ENCODE measurements at regions not wholly inside any gene's neighbourhood (a gene's known extent, or its start where the extent isn't known, plus 50 kb on each side); places are given as distances from the start of the nearest gene placed in this dataset.
A peak's percentile ranks its signal among the peaks of the same experiment; 100 is the strongest.

DNA sequence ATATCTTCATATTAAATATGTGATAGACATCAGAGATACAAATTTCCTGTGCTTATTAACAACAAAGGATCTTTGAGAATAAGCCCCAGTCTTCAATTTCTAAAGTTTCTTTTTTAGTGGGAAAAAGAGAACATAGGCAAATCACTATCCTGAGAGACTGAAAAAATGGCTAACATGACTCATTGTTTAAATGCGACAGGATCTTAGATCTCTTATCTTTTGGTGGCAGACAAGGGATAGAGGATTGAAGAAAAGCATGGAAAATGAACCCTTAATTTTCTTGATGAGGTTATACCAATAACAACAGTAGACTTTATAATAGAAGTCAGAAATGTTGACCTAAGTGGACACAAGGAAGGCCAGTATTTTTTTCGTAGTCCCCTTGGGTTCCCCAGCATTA lies 178.6 kb upstream of the MAP3K7 start:
- no peak for ATAC-seq
- H3K4me3 Mint-ChIP-seq, result no peak overlapping the region
- H3K27me3 Mint-ChIP-seq, result no peaks in the 10 kb centered on the region
- H3K9me3 Mint-ChIP-seq, result no peaks in the 10 kb centered on the region
- DNase-seq, result no peak
- no peak overlapping the region for H3K27ac Mint-ChIP-seq
- H3K4me1 Mint-ChIP-seq, result no peaks in the 10 kb centered on the region

DNA sequence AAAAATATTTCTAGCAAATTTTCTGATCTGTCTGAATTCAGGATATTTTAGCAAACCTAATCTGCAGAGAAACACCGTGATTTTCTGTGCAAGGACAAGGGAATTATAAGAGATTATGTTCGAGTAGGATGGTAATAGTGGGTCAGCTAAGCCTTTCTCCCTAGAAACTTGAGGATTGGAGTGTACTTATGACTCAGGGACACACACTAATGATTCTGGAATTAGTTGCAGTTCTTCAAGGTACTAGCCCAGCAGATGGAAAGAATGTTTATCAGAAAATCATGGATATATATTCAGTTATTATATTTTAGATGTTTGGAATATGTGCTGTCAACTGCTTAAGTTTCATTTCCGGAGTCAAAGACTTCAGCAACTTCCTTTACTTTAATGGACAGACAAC lies 177.1 kb upstream of the MAP3K7 start:
- no peaks in the 10 kb centered on the region for H3K9me3 Mint-ChIP-seq

DNA sequence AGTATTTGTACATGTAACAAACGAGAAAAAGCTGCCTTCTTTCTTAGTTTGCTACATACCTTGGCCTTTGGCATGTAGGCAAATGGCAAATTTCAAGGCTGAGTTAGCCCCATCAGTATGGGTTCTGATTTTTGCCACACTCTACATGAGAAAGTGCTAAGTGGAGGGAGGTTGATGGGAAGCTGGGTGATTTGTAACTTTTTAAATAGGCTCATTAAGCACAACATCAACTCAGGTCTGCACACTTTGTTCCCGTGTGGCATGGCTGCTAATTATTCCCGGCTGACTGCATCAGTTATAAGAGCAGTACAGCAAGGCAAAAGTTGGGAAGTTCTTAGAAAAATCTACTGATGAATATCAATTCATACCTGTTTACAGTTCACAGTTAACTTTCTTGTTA lies 172.8 kb upstream of the MAP3K7 start:
- DNase-seq (no peak), ATAC-seq (no peak)
- Mint-ChIP-seq H3K27ac (no peak overlapping the region), H3K27me3 (peaks cover 7% of the 10 kb centered on the region), H3K9me3 (no peaks in the 10 kb centered on the region), H3K4me1 (no peaks in the 10 kb centered on the region), H3K4me3 (no peak overlapping the region)

More for the DNA sequence above, 177.1 kb upstream of the MAP3K7 start:
- Mint-ChIP-seq H3K27ac (no peak overlapping the region), H3K4me1 (no peaks in the 10 kb centered on the region), H3K4me3 (no peak overlapping the region), H3K27me3 (no peaks in the 10 kb centered on the region)
- no peak for ATAC-seq
- no peak for DNase-seq

DNA sequence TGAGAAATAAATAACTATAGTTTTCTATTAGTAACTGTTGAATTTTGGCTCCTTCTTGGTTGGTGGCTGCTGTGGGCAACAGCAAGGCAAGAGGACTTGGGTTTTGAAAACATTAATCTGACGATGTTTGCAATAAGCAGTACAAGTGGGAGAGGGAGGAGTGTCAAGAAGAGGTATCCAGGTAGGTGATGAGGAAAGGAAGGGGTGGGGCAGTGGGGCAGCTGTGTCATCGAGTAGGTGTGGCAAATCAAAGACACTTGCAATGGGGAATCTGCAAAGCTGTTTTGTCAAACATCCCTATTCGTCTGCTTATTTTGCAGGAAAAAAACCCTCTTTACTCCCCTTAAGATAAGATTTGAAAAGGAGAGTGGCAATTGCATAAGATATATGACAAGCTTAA lies 171.9 kb upstream of the MAP3K7 start:
- Mint-ChIP-seq H3K4me1 (no peaks in the 10 kb centered on the region), H3K27ac (no peak overlapping the region), H3K4me3 (no peak overlapping the region), H3K9me3 (no peaks in the 10 kb centered on the region), H3K27me3 (peaks cover 7% of the 10 kb centered on the region)
- ATAC-seq (no peak), DNase-seq (no peak)

DNA sequence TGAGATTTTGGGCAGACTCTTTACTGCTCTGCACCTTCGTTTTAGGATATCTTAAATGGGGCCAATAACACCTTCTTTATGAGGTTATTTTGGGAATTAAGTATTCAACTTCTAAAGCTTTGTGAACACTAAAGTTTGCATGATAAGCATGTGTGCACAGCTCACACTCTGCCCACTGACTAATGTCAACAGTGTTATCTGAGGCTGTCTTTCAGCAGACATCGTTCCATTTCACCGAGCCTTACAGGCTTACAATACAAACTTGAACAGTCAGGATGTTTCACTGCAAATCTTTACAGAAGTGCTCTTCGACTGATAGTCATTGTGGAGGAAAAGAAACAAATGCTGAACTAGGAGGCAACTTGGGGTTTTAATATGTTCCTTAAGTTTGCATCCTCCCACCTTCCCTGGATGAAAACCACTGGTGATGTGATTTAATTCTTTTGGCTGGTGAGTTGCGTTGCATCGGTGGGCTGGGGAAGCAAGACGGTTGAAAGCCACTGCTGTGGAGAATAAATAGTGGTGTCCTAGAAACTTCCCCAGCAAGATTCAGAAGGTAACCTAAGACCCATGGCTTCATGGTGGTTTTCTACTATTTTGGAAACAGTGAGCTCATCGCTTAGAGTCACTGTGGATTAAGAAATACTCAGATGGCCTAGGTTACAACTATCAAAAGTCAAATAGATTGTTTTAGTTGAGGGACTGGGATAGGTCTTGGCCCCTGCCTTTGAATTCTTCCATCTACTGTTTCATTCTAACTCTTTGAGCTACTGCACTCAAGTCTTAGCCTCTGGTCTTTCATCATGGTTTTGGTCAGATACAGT lies 167.2 kb upstream of the MAP3K7 start:
- no peak for ATAC-seq
- Mint-ChIP-seq H3K27ac (no peak overlapping the region), H3K4me3 (no peak overlapping the region), H3K4me1 (no peaks in the 10 kb centered on the region), H3K27me3 (peaks cover 20% of the 10 kb centered on the region), H3K9me3 (no peaks in the 10 kb centered on the region)
- no peak for DNase-seq

DNA sequence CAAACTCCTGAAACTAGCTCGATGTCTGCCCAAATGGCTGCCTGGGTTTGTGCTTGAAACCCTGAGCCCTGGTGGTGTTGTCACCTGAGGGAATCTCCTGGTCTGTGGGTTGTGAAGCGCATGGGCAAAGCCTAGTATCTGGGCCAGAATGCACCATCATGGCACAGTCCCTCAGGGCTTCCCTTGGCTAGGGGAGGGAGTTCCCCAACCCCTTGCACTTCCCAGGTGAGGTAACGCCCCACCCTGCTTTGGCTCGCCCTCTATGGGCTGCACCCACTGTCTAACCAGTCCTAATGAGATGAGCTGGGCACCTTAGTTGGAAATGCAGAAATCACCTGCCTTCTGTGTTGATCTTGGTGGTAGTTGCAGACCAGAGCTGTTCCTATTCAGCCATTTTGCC lies 152.9 kb upstream of the MAP3K7 start:
- no peak for ATAC-seq
- Mint-ChIP-seq H3K4me1 (no peaks in the 10 kb centered on the region), H3K27me3 (peaks cover 5% of the 10 kb centered on the region), H3K27ac (no peak overlapping the region), H3K4me3 (no peak overlapping the region), H3K9me3 (peaks cover under 1 to 6% of the 10 kb centered on the region in 2 donors)
- DNase-seq, result no peak

DNA sequence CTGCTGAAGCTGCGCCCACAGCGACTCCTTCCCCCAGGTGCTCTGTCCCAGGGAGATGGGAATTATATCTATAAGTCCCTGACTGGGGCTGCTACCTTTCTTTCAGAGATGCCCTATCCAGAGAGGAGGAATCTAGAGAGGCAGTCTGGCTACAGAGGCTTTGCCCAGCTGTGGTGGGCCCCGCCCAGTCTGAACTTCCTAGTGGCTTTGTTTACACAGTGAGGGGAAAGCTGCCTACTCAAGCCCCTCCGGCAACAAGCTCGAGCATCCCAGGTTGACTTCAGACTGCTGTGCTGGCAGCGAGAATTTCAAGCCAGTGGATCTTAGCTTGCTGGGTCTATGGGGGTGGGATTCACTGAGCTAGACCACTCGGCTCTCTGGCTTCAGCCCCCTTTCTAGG lies 152.5 kb upstream of the MAP3K7 start:
- H3K27me3 Mint-ChIP-seq, result peaks cover 5% of the 10 kb centered on the region
- ATAC-seq (no peak), DNase-seq (no peak)
- no peaks in the 10 kb centered on the region for H3K4me1 Mint-ChIP-seq
- peaks cover 5 to 10% of the 10 kb centered on the region in 2 donors for H3K9me3 Mint-ChIP-seq
- H3K27ac Mint-ChIP-seq, result no peak overlapping the region
- H3K4me3 Mint-ChIP-seq, result no peak overlapping the region

DNA sequence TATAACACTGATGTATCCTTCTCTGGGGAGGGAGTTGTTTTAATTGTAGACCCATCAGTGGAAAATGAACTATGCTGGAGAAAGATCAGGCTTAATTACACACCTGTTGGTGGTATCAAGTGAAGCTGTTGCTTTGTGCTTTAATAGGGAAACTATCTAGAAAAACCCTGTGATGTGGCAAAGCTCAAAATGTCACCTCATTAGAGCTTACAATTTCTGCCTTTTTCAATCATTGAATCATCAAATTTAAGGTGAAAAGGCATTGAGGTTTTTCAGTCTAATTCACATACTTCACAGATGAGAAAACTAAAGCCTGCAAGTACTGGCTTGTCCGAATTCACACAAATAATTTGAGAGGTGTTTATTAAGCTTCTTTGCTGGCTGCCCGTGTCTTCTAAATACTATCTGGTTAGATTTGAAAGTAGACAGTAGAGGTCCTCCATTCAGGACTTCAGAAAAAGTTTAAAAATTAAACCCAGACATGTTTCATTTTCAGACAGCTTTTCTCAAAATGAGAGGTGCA lies 143.3 kb upstream of the MAP3K7 start:
- Mint-ChIP-seq H3K27ac (no peak overlapping the region), H3K27me3 (no peaks in the 10 kb centered on the region), H3K4me1 (no peaks in the 10 kb centered on the region), H3K9me3 (peaks cover 6 to 10% of the 10 kb centered on the region in 2 donors), H3K4me3 (no peak overlapping the region)
- DNase-seq, result no peak
- no peak for ATAC-seq

DNA sequence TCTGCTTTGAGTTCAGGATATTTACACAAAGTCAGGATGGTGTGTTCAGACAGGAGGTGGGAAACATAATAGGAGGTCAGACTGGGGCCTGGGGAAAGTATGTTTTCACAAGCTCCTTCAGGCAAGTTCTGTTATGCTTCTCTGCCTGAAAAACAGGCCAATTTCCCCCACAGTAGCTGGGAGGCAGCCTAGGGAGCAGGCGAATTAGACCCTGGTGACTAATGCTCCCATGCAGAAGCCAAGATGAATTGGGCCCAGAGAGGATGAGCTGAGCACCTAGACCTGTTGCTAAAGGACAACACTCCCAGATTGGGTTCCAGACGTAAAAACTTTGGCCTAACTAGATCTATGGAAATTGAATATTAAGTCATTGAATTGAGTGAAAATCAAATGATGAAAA lies 142.2 kb upstream of the MAP3K7 start:
- Mint-ChIP-seq H3K27ac (no peak overlapping the region), H3K4me3 (no peak overlapping the region), H3K4me1 (no peaks in the 10 kb centered on the region), H3K27me3 (no peaks in the 10 kb centered on the region), H3K9me3 (peaks cover 0 to 2% of the 10 kb centered on the region in 2 donors)
- ATAC-seq (no peak), DNase-seq (no peak)

DNA sequence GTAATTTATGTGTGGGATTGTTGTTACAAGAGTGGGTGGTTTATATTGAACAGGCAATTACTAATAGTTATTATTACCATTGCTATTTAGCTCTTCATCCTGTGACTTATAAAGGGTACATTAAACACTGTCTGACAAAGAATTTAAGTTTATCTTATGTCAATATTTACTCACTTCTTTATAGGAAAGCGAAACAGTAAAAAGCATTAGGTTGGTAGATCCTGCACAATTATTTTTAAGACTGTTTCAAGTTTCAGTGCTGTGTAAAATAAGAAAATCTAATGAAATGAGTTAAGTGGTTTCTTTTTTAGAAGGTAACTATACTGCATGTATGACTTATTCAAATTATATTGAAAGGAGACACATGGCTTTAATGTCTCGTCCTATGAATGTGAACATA lies 135.8 kb upstream of the MAP3K7 start:
- ATAC-seq (no peak), DNase-seq (no peak)
- Mint-ChIP-seq H3K27ac (peak overlapping the region in 1 of 2 donors; percentile 39), H3K4me1 (no peaks in the 10 kb centered on the region), H3K9me3 (no peaks in the 10 kb centered on the region), H3K4me3 (no peak overlapping the region), H3K27me3 (peaks cover 14% of the 10 kb centered on the region)

DNA sequence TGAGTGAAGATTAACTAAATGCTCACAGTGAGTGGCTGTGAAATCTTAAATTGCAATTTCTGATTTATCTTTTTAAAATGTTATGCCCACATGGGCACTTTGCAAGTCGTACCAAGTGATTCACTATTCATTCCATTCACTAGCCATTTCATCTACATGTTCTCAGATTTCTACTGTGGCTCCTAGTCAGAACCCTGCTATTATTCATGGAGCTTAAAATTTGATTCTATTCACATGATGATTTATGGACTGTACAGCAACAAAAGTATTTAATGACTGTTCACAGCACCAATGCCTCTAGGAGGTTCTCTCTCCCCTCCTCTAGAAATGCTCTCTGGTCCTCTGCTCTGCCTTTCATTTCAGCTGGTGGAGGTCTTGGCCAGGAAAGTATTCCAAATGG lies 133.5 kb upstream of the MAP3K7 start:
- H3K27me3 Mint-ChIP-seq, result peaks cover 27% of the 10 kb centered on the region
- H3K9me3 Mint-ChIP-seq, result no peaks in the 10 kb centered on the region
- H3K27ac Mint-ChIP-seq, result no peak overlapping the region
- DNase-seq (no peak), ATAC-seq (no peak)
- H3K4me3 Mint-ChIP-seq, result no peak overlapping the region
- H3K4me1 Mint-ChIP-seq, result no peaks in the 10 kb centered on the region

DNA sequence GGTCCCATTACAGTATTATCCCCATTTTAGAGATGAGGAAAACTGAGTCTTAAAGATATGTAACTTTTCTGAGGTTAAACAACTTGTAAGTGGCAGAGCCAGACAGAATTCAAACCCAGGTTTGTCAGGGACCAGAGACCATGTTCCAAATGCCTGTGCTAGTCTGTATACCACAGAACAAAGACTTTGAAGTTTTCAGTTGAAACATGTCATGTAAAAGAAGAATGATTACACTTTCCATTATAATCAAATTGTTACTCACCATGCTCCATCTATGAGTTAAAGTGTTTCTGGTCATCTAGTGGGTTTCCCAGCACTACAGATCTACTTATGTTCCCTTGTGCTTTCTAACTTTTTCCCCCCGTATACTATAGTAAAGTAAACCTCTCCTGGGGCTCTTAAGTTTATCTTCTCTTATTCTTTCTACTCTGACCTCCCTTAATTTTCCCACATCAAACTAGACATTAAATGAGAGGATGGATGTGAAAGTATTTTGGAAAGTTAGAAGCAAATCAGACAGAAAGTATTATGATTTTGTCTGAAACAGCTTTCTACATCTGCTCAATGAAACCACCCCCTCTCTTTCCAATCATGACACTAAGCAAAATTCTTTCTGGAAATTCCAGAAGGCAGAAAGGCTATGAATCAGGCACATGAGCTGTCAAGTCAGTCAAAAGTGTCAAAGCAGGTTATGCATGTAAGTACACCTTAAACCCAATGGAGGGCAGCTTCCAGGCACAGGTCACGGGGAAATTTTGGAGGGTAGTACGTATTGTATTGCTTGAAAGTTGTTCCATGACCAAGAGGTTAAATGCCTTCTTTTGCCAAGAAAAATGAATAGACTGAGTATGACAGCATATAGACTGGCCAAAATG lies 132.7 kb upstream of the MAP3K7 start:
- Mint-ChIP-seq H3K4me1 (no peaks in the 10 kb centered on the region), H3K27ac (no peak overlapping the region), H3K4me3 (no peak overlapping the region), H3K27me3 (peaks cover 30% of the 10 kb centered on the region), H3K9me3 (no peaks in the 10 kb centered on the region)
- ATAC-seq (no peak), DNase-seq (no peak)

DNA sequence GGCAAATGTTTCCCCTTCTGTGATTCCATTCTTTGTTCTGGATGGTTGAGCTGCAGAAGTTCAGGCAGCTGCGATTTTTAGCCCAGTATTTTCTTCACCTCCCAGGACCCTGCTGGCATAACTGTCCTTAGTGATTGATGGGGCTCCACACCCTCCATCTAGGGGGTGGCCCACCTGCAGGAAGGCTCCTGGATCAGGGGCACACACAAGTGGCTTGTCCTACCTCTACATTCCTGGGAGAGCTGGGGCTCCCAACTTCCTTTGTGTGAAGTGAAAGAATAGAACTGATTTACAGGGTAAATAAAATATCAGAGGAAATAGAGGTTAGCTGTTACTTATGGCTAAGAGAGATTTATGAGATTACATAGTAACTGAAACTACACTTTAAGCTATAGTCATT lies 129.5 kb upstream of the MAP3K7 start:
- Mint-ChIP-seq H3K9me3 (no peaks in the 10 kb centered on the region), H3K4me3 (no peak overlapping the region), H3K4me1 (no peaks in the 10 kb centered on the region), H3K27ac (no peak overlapping the region), H3K27me3 (peaks cover 20% of the 10 kb centered on the region)
- DNase-seq (no peak), ATAC-seq (no peak)

DNA sequence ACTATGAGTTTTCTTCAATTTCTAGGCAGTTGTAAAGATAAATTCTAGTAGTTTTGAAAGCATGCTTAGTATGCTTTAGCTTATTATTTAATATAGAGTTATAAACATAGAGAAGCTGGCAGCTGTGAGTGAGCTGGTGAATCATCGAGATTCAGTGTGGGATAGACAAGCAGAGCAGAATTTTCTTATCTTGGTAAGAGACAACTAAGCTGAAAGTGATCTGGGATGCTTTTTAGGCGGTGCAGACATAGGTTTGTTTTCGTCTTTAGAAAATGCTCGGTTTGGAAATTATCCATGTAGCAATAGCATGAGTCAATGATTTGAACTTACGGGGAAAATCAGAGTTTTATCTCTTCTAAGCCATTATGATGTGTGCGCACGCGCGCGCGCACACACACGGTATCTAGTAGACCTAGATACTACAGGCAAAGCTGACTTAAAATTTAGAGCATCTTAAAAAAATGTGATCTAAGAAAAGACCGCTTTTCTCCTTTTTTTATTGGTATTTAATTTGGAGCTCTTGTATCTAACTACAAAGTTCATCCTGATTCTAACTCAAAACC lies 128.3 kb upstream of the MAP3K7 start:
- no peak for ATAC-seq
- no peak for DNase-seq
- no peaks in the 10 kb centered on the region for H3K9me3 Mint-ChIP-seq
- no peaks in the 10 kb centered on the region for H3K4me1 Mint-ChIP-seq
- H3K27ac Mint-ChIP-seq, result no peak overlapping the region
- H3K27me3 Mint-ChIP-seq, result peaks cover 15% of the 10 kb centered on the region
- H3K4me3 Mint-ChIP-seq, result no peak overlapping the region

DNA sequence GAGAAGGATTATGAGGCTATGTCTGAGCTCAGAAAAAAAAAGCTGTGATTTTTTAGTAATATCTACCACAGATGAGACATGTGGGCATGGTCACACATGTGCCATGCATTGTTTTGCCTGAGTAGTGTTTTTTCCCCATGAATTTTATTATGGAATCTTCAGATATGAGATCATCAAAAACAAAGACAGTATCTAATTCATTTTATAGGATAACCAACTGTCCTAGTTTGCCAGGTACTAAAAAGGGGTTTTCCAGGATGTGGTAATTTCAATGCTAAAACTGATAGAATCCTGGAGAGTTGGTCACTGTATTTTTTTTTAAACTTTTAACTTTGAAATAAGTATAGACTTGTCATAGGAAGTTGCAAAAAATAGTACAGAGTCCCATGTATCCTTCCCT lies 127.4 kb upstream of the MAP3K7 start:
- no peaks in the 10 kb centered on the region for H3K4me1 Mint-ChIP-seq
- ATAC-seq (no peak), DNase-seq (no peak)
- H3K27me3 Mint-ChIP-seq, result peaks cover 15% of the 10 kb centered on the region
- no peak overlapping the region for H3K4me3 Mint-ChIP-seq
- no peaks in the 10 kb centered on the region for H3K9me3 Mint-ChIP-seq
- no peak overlapping the region for H3K27ac Mint-ChIP-seq

DNA sequence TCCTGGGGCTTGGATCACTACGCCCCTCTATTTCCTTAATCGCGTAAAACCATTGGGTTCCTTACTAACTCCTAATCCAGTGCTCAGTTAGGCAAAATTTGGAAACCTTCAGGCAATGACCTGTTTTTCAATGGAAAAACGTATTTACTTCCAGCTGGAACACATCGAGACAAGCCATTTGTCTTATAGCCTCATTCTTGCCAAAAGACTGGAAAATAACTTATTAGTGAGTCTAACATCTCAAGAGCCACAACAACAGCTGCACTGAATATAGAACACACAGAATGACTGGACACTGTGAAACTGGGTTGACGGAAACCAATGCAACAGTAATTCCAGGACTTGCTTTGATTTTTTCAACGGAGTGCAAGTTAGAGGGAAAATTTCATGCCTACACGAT lies 125.2 kb upstream of the MAP3K7 start:
- Mint-ChIP-seq H3K9me3 (no peaks in the 10 kb centered on the region), H3K4me3 (no peak overlapping the region), H3K27ac (no peak overlapping the region), H3K4me1 (no peaks in the 10 kb centered on the region), H3K27me3 (peaks cover 25% of the 10 kb centered on the region)
- ATAC-seq, result no peak
- no peak for DNase-seq

Data from stimulated activated naive CD8-positive, alpha-beta T cell treated with anti-CD3 and anti-CD28 coated beads, Interleukin-15, amount 100 ng/mL, for 72 hours (primary cell).